ENCODE measurements at regions not wholly inside any gene's neighbourhood (a gene's known extent, or its start where the extent isn't known, plus 50 kb on each side); places are given as distances from the start of the nearest gene placed in this dataset.

DNA sequence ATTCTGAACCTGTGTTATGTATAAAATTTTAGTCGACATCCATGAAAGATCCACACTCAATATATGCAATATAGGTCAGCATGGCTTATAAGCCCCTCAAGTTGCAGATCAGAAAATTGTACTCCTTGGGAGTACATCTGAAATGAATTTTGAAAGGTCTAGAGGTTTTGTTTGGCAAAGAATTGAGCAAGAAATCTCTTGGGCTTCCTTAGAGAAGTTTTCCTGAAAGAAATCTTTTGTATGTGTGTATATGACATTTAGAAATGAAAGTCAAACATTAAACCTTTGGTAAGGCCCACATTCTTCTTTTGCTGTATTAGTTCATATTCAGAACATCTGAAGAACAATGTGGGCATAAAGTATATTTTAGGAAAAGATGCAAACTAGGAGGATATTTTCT lies 1006.6 kb downstream of the NAALADL2 start:
- TF ChIP-seq, protein P1, sequence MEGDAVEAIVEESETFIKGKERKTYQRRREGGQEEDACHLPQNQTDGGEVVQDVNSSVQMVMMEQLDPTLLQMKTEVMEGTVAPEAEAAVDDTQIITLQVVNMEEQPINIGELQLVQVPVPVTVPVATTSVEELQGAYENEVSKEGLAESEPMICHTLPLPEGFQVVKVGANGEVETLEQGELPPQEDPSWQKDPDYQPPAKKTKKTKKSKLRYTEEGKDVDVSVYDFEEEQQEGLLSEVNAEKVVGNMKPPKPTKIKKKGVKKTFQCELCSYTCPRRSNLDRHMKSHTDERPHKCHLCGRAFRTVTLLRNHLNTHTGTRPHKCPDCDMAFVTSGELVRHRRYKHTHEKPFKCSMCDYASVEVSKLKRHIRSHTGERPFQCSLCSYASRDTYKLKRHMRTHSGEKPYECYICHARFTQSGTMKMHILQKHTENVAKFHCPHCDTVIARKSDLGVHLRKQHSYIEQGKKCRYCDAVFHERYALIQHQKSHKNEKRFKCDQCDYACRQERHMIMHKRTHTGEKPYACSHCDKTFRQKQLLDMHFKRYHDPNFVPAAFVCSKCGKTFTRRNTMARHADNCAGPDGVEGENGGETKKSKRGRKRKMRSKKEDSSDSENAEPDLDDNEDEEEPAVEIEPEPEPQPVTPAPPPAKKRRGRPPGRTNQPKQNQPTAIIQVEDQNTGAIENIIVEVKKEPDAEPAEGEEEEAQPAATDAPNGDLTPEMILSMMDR (conservative IDR thresholded peaks at IDR 0.05; ENCODE audit: low read depth, low read length), result no peak
- TF ChIP-seq EZH2 (IDR thresholded peaks at IDR 0.05; ENCODE audit: borderline replicate concordance, low read depth, low read length, poor library complexity, severe bottlenecking), result no peak
